Brain microvascular endothelial cell (primary cell): ENCODE measurements at regions not wholly inside any gene's neighbourhood (a gene's known extent, or its start where the extent isn't known, plus 50 kb on each side); places are given as distances from the start of the nearest gene placed in this dataset.

ENCODE experiments used
- DNase-seq: peaks from one replicate; pipeline ENCODE4 v3.0.0-alpha.2; 2020
- H3K27ac ChIP-seq: fragments of 250-450 bp; sonication (Bioruptor Pico); 2 replicates; pipeline ENCODE4 v1.5.1; 2020; ENCODE audit warnings: mild to moderate bottlenecking, moderate library complexity
- H3K27me3 ChIP-seq: fragments of 250-450 bp; sonication (Bioruptor Pico); replicated peaks from 2 replicates; pipeline ENCODE4 v1.5.1; 2020; ENCODE audit warnings: mild to moderate bottlenecking
- H3K36me3 ChIP-seq: fragments of 250-450 bp; sonication (Bioruptor Pico); replicated peaks from 2 replicates; pipeline ENCODE4 v1.5.1; 2020; ENCODE audit warnings: mild to moderate bottlenecking
- H3K4me3 ChIP-seq: 2 replicates; pipeline ENCODE4 v1.5.1; 2011; ENCODE audit warnings: low read depth, mild to moderate bottlenecking, control low read depth, low read length, moderate library complexity
- CTCF ChIP-seq: IDR thresholded peaks from 2 replicates; pipeline ENCODE4 v1.5.1; 2011; ENCODE audit warnings: low read depth, mild to moderate bottlenecking, moderate library complexity, low read length, control low read depth, inconsistent platforms; ENCODE audit errors: missing control alignments
- in situ Hi-C: cut with HindIII; loops from 2 replicates; pipeline ENCODE4 v1.10.0; 2017; ENCODE audit warnings: low sequenced_read_pairs, low pct_ligation_motif_present

DNA sequence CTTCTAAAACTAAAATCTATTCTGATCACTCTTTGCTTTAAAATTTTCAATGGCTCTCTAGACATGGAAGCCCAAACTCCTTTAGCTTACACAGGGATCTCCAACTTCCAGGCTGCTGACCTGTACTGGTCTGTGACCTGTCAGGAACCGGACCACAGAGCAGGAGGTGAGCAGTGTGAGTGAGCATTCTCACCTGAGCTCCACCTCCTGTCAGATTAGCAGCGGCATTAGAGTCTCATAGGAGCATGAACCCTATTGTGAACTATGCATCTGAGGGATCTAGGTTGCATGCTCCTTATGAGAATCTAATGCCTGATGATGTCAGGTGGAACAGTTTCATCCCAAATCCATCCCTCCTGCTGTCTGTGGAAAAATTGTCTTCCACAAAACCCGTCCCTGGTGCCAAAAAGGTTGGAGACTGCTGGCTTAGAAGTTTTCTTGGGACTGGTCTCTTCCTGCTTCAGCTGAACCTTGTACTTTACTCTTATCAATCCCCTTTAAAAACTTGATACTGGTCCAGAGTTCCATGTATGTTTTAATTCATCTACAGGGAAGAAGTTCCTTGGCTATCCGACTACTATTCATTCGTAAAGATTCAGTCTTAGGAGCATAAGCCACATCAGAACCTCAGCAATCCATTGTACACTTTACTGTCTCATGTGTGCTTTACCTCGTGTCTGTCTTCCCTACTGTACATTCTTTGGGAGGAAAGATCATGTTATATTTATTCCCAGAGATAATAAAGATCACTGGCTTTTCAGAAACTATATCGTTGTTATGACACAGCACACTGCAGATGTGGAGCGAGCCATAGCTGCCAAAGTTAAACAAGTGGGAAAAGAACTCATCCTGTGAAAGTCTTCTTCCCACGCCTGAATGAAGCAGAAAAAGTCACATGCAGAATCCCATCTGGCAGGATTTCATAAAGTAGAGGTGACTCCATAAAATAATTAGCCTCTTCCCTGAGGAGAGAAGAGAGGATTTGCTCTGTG lies 183.8 kb downstream of the LRATD1 start:
- Histone ChIP-seq H3K27me3 (no peaks in the 10 kb centered on the region), H3K4me3 (no peak overlapping the region), H3K27ac (no peak overlapping the region), H3K36me3 (no peaks in the 10 kb centered on the region)
- TF ChIP-seq CTCF = no peak
- in situ Hi-C loops = no loop called here
- DNase-seq = no peak

DNA sequence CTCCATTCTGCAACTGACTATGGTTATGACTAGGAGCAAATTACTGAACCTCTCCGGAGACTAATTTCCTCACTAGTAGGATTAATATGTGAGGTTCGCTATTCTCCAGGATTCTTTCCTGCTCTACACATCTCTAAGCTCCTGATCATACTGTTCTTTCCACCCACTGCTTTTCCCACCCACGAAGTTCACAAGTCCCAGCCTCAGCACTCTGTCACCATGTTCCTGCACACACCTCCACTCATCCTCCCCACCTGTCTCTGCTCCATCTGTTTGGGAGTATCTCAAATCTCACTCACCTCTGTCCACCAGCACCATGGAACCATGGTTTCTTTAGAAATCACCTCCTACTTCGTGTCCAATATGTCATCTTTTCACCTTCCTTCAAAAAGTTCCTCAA lies 185.3 kb downstream of the LRATD1 start:
- Histone ChIP-seq H3K27me3 (no peaks in the 10 kb centered on the region), H3K36me3 (no peaks in the 10 kb centered on the region), H3K27ac (no peak overlapping the region), H3K4me3 (no peak overlapping the region)
- no peak for DNase-seq
- in situ Hi-C loops = no loop called here
- no peak for TF ChIP-seq CTCF

GRCh38 chr2:14826518-14826917 lies 194.0 kb downstream of the LRATD1 start:
- no peak overlapping the region for H3K4me3 ChIP-seq
- no peak for DNase-seq
- in situ Hi-C loops = no loop called here
- no peak overlapping the region for H3K27ac ChIP-seq
- no peak for TF ChIP-seq CTCF
- H3K36me3 ChIP-seq = no peaks in the 10 kb centered on the region
- no peaks in the 10 kb centered on the region for H3K27me3 ChIP-seq

DNA sequence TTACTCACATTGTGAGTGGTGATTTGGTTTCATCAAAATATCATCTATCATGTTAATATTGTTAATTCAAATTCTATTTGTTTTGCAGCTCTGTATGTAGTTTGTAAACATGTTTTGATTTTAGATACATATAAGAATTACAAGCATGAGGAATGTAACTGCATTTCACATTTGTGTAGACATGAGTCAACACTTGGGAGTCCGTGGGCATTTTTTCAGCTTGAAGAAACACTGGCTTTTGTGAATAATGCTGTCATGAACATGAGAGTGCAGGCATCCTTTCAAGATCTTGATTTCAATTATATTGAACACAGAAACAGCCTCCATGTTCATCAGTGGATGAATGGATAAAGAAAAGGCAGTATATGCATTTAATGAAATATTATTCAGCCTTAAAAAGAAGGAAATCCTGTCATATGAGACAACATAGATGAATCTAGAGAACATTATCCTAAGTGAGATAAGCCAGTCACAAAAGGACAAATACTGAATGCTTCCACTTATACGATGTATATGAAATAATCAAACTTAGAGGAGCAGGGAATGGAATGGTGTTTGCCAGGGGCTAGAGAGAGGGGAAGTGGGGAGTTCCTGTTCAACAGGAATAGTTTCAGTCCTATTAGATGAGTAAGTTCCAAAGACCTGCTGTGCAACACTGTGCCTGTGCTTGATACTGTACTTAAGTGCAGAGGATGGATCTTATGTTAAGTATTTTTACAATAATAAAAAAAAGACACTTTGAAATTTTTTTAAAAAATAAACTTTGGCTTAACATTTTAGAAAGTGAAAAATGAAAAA lies 194.9 kb downstream of the LRATD1 start:
- in situ Hi-C loops = no loop called here
- Histone ChIP-seq H3K36me3 (no peaks in the 10 kb centered on the region), H3K27me3 (no peaks in the 10 kb centered on the region), H3K4me3 (no peak overlapping the region), H3K27ac (no peak overlapping the region)
- no peak for DNase-seq
- TF ChIP-seq CTCF = no peak

GRCh38 chr2:14828223-14828622 lies 195.7 kb downstream of the LRATD1 start:
- no peaks in the 10 kb centered on the region for H3K27me3 ChIP-seq
- in situ Hi-C loops = no loop called here
- no peak for TF ChIP-seq CTCF
- H3K4me3 ChIP-seq = no peak overlapping the region
- H3K27ac ChIP-seq = no peak overlapping the region
- no peak for DNase-seq
- H3K36me3 ChIP-seq = no peaks in the 10 kb centered on the region
